ENCODE measurements at regions not wholly inside any gene's neighbourhood (a gene's known extent, or its start where the extent isn't known, plus 50 kb on each side); places are given as distances from the start of the nearest gene placed in this dataset.

DNA sequence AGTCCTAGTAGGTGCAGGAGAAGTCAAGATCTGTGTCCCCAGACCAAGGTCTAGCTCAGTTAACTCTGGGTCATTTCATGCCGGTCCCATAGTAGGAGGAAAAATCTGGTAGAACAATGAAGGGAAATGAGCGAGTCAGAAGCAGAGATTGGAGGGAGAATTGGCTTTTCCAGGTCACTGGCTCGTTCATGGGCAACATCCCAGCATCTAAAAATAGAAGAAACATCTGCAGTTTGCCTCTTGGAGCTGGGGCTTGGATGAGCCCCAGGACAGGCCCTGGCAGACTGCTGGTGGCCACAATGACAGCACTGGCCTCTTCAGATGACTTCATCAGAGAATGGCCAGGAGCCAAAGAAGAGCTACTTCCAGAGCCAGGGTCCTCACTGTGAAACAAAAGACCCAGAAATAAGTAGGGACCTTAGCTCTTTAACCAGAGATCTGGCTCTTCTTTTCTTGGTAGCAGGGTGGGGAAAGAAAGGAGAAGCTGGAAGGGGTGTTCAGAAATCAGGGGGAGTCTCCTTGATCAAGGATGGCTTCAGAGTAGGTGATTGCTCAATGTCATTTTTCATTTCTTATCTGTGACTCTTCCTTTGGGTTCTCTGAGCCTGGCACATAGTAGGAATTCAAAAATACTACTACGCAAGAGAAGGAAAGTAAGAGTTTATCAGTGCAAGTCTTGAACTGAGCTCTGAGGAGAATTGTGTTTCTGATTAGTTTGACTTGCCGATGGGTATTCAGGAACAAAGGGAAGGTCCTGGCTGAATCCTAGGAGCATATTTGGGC lies 102.6 kb downstream of the TMPRSS5 start:
- TF ChIP-seq EZH2phosphoT487 (IDR thresholded peaks at IDR 0.05; ENCODE audit: insufficient read depth, low read depth) (no peak), EZH2 (IDR thresholded peaks at IDR 0.05; ENCODE audit: insufficient read depth, poor library complexity, severe bottlenecking) (no peak)

Data from GM23248 (cell line).